ENCODE measurements at regions not wholly inside any gene's neighbourhood (a gene's known extent, or its start where the extent isn't known, plus 50 kb on each side); places are given as distances from the start of the nearest gene placed in this dataset.
"Not testable (repeated sequence)": the region's sequence is repeated elsewhere in the genome, so short reads cannot be mapped to it uniquely, and the experiment has no call there.

GRCh38 chr4:115219315-115219860 is 106.0 kb upstream of the NDST4 start:
- H3K4me3 ChIP-seq = no peak overlapping the region
- no peak for DNase-seq
- 26 to 37% (median 35%) methylated on average over 2 of the region's 2 CpGs for WGBS, 4 donors
- no peak for ATAC-seq
- no peak overlapping the region for H3K27ac ChIP-seq
- intact Hi-C loops (cut with DNase I) = no loop called here
- no peaks in the 10 kb centered on the region for H3K9me3 ChIP-seq
- H3K27me3 ChIP-seq = no peaks in the 10 kb centered on the region
- TF ChIP-seq POLR2A (IDR thresholded peaks at IDR 0.05) (no peak), CTCF (IDR thresholded peaks at IDR 0.05) (no peak)
- H3K36me3 ChIP-seq = no peaks in the 10 kb centered on the region
- H3K4me1 ChIP-seq = no peaks in the 10 kb centered on the region

GRCh38 chr4:115215935-115216334 is 102.5 kb upstream of the NDST4 start:
- DNase-seq (no peak), ATAC-seq (no peak)
- no peak overlapping the region for H3K4me3 ChIP-seq
- no peaks in the 10 kb centered on the region for H3K27me3 ChIP-seq
- H3K9me3 ChIP-seq = no peaks in the 10 kb centered on the region
- intact Hi-C loops (cut with DNase I) = no loop called here
- 80 to 86% (median 82%) methylated on average over 3 of the region's 3 CpGs for WGBS, 4 donors
- H3K4me1 ChIP-seq = no peaks in the 10 kb centered on the region
- H3K36me3 ChIP-seq = no peaks in the 10 kb centered on the region
- H3K27ac ChIP-seq = no peak overlapping the region
- TF ChIP-seq CTCF (IDR thresholded peaks at IDR 0.05) (no peak), POLR2A (IDR thresholded peaks at IDR 0.05) (no peak)

GRCh38 chr4:115213716-115214115 is 100.3 kb upstream of the NDST4 start:
- H3K4me3 ChIP-seq = no peak overlapping the region
- H3K9me3 ChIP-seq = peaks cover 0 to 5% (median 0%) of the 10 kb centered on the region in 12 donors
- no peaks in the 10 kb centered on the region for H3K27me3 ChIP-seq
- TF ChIP-seq POLR2A (IDR thresholded peaks at IDR 0.05) = no peak
- TF ChIP-seq CTCF (IDR thresholded peaks at IDR 0.05) = no peak
- DNase-seq = no peak
- WGBS, 4 donors = 86 to 88% (median 87%) methylated on average over 3 of the region's 3 CpGs
- ATAC-seq = no peak
- intact Hi-C loops (cut with DNase I) = no loop called here
- no peak overlapping the region for H3K27ac ChIP-seq
- no peaks in the 10 kb centered on the region for H3K36me3 ChIP-seq
- no peaks in the 10 kb centered on the region for H3K4me1 ChIP-seq

- ATAC-seq (no peak), DNase-seq (no peak)
- Histone ChIP-seq H3K4me1 (no peaks in the 10 kb centered on the region), H3K9me3 (peaks cover 0 to 9% (median 0%) of the 10 kb centered on the region in 12 donors), H3K36me3 (no peaks in the 10 kb centered on the region), H3K27ac (no peak overlapping the region), H3K4me3 (no peak overlapping the region), H3K27me3 (no peaks in the 10 kb centered on the region)
- 57 to 75% (median 70%) methylated on average over 3 of the region's 3 CpGs for WGBS, 4 donors
- intact Hi-C loops (cut with DNase I) = no loop called here
- no peak for TF ChIP-seq CTCF (IDR thresholded peaks at IDR 0.05)
- TF ChIP-seq POLR2A (IDR thresholded peaks at IDR 0.05) = no peak
Observed at GRCh38 chr4:115201042-115201330, 87.6 kb upstream of the NDST4 start.

- H3K27ac ChIP-seq; H3K4me3 ChIP-seq; H3K4me1 ChIP-seq; H3K27me3 ChIP-seq; H3K36me3 ChIP-seq; ATAC-seq; intact Hi-C loops (cut with DNase I); DNase-seq: not testable (repeated sequence)
- peaks cover 0 to 11% (median 0%) of the 10 kb centered on the region in 12 donors for H3K9me3 ChIP-seq
- 92 to 96% (median 93%) methylated on average over 24 to 30 of the region's 30 CpGs for WGBS, 4 donors
Observed at GRCh38 chr4:115200201-115201041, 87.0 kb upstream of the NDST4 start.

- H3K36me3 ChIP-seq; H3K4me3 ChIP-seq; H3K4me1 ChIP-seq; DNase-seq; H3K27ac ChIP-seq; intact Hi-C loops (cut with DNase I); ATAC-seq; H3K27me3 ChIP-seq: not testable (repeated sequence)
- H3K9me3 ChIP-seq = peaks cover 0 to 26% (median 2%) of the 10 kb centered on the region in 12 donors
Observed at GRCh38 chr4:115194612-115195011, 81.2 kb upstream of the NDST4 start.

Measured in heart left ventricle (tissue), 16 donors.